A673 (cell line): ENCODE measurements at regions not wholly inside any gene's neighbourhood (a gene's known extent, or its start where the extent isn't known, plus 50 kb on each side); places are given as distances from the start of the nearest gene placed in this dataset.

Experiments
- EZH2 ChIP-seq: fragments of 200-600 bp; sonication (generic); IDR thresholded peaks from 2 replicates; pipeline ENCODE4 v1.6.1; 2017; ENCODE audit warnings: borderline replicate concordance, low read depth, mild to moderate bottlenecking, mixed read lengths, antibody characterized with exemption, low read length; ENCODE audit not compliant: poor library complexity, severe bottlenecking
- TF ChIP-seq, protein P1 (sequence below): fragments of 300-800, 200-600 bp; sonication (generic); conservative IDR thresholded peaks from 2 replicates; pipeline ENCODE4 v1.5.1; 2017; ENCODE audit warnings: low read depth, mild to moderate bottlenecking, antibody characterized with exemption, low read length, moderate library complexity, mixed read lengths

DNA sequence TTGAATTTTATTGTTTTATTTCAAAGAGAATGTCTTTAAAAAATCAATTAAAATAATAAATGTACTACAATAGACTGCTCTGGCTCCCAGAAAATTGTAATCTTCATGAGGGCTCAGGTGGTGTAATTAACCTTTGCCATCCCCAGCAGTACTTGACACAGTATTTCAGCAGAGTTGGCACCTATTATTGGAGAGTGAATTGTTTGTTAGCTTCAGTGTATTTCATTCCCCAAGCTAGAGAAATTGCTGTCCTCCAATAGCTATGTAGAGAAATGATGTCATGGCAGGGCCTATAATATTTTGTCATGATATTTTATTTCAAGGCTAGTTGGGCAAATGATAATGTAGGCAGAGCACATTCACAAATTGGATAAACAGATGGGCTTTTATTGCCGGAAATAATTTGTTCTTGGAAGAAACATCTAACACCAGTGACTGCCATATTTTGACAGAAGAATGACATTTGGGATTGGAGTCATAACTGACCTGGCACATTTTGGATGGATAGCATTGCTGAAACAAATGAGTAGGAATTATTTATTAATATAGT, 712.0 kb upstream of the NXPH2 start:
- TF ChIP-seq, protein P1, sequence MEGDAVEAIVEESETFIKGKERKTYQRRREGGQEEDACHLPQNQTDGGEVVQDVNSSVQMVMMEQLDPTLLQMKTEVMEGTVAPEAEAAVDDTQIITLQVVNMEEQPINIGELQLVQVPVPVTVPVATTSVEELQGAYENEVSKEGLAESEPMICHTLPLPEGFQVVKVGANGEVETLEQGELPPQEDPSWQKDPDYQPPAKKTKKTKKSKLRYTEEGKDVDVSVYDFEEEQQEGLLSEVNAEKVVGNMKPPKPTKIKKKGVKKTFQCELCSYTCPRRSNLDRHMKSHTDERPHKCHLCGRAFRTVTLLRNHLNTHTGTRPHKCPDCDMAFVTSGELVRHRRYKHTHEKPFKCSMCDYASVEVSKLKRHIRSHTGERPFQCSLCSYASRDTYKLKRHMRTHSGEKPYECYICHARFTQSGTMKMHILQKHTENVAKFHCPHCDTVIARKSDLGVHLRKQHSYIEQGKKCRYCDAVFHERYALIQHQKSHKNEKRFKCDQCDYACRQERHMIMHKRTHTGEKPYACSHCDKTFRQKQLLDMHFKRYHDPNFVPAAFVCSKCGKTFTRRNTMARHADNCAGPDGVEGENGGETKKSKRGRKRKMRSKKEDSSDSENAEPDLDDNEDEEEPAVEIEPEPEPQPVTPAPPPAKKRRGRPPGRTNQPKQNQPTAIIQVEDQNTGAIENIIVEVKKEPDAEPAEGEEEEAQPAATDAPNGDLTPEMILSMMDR = no peak
- no peak for TF ChIP-seq EZH2
